GM13976 (cell line): ENCODE measurements at regions not wholly inside any gene's neighbourhood (a gene's known extent, or its start where the extent isn't known, plus 50 kb on each side); places are given as distances from the start of the nearest gene placed in this dataset.

Experiments used
- DNase-seq: peaks from one replicate; pipeline ENCODE4 v3.0.0; 2012; ENCODE audit warnings: low spot score
- in situ Hi-C: fragments of 300-500 bp; cut with MboI; formaldehyde crosslinking; loops from one replicate; pipeline ENCODE4 v1.12.0; 2022; ENCODE audit warnings: low sequenced_read_pairs, mixed read lengths, inconsistent platforms; ENCODE audit not compliant: unreplicated experiment
- TF ChIP-seq, protein P1 (sequence below): IDR thresholded peaks from 2 replicates; pipeline ENCODE4 v1.5.1; 2012; ENCODE audit warnings: borderline replicate concordance, mild to moderate bottlenecking; ENCODE audit not compliant: insufficient read depth; ENCODE audit errors: extremely low read depth, missing control alignments, control extremely low read depth

DNA sequence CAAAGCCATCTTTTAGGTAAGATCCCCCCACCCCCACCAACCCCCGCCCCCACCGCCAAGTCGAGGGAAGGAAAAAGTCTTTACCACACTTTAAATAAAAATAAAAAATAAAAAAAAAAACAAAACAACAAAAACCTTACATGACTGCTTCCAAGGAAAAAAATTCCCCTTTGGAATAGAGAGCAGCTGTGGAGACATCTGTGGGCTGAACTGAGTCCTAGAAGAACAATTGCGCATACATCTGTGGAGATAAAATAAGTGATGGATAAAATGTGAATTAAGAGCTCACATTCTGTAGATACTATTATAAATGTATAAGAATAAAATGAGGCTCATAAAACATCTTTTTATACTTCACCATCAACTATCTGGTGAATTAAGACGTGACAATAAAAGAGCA is 601.7 kb upstream of the AGTR1 start:
- in situ Hi-C loops: no loop called here
- TF ChIP-seq, protein P1, sequence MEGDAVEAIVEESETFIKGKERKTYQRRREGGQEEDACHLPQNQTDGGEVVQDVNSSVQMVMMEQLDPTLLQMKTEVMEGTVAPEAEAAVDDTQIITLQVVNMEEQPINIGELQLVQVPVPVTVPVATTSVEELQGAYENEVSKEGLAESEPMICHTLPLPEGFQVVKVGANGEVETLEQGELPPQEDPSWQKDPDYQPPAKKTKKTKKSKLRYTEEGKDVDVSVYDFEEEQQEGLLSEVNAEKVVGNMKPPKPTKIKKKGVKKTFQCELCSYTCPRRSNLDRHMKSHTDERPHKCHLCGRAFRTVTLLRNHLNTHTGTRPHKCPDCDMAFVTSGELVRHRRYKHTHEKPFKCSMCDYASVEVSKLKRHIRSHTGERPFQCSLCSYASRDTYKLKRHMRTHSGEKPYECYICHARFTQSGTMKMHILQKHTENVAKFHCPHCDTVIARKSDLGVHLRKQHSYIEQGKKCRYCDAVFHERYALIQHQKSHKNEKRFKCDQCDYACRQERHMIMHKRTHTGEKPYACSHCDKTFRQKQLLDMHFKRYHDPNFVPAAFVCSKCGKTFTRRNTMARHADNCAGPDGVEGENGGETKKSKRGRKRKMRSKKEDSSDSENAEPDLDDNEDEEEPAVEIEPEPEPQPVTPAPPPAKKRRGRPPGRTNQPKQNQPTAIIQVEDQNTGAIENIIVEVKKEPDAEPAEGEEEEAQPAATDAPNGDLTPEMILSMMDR: no peak
- DNase-seq: no peak

DNA sequence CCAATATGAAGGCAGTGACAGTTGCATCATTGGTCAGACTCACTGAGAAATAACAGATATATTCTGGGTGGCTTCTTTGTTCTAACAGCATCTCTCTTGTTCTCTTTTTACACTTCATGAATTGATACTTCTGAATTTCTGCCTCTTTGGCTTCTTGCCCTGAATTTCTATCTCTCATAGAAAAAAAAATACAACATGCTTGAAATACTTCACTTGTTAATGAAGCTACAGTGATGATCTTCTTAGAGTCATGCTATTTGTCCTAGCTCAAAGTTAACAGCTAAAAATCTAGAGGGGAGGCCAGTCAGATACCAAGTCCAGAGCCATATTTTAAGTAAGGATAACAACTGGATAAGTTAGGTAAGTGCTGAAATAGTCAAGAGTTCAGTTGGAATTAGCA is 597.2 kb upstream of the AGTR1 start:
- TF ChIP-seq, protein P1: no peak
- in situ Hi-C loops: no loop called here
- DNase-seq: no peak

DNA sequence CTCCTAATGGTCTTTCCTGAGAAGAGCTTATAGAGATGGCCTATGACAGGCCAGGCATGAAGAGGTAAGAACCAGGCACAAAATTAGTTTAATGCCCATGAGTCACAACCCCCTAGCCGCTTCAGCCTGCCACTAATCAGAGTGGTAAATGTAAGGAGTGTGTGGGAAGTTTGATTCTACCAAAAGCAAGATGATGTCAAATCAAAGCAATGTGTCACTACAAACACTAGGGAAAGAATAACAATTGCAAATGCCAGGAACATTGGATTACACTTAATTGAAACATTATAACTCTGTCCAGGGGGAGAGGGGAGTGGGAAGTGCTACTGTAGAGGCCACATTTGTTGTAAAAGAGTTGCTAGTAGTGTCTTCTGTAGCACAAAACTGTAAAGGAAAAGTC is 596.6 kb upstream of the AGTR1 start:
- TF ChIP-seq, protein P1: no peak
- in situ Hi-C loops: no loop called here
- no peak for DNase-seq

DNA sequence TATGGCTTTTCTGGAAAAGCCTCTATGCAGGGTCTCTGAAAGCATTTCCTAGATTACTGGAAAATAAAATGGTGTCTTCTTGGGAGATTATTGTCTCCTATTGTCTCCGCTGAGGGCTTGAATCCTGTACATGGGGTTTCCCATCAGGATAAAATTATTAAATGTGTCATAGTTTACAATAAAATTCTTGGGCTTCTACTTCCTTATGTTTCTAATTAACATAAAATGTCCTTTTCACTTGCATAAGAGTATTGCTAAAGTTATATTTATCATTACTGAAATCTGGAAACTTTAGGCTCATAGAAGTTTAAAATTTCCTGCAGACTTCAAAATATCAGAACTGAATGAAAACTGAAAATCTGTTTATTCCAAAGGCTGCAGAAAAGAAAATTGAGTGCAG is 595.5 kb upstream of the AGTR1 start:
- TF ChIP-seq, protein P1: no peak
- DNase-seq: no peak
- in situ Hi-C loops: no loop called here

DNA sequence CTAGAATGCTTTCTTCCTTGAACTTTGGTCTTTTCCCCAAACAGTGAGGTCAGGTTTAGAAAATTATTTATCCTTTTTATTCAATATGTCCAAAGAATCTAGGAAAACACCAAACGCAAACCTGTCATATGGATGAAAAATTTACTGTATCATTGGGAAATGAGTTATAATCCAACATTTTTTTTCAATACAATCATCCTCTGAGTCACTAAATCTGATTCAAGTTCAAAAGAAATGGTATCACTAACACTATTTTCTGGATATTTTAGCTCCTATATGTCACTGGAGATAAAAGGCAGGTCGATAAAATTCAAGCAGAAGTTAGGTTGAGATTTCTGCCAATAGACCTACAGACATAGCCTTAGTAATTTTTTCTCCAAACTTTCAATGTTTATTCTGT is 591.6 kb upstream of the AGTR1 start:
- no peak for DNase-seq

DNA sequence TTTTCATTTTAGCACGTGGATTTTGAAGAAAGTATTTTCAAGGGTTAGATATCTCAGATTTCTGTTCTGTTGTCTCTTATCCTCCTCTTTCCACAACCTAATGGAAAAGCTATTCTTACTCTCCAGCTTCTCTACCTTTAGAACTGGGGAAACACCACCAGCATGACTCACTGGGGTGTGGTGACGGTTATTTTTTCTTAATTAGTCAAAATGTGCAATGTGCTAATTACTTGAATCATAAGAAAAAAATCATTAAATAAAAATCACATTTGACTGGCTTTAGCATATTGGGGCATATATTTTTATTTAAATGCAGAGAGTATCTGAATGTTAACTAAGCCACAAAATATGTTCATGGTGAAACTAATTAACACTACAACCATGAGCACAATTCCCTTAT is 570.7 kb upstream of the AGTR1 start:
- DNase-seq: no peak
- in situ Hi-C loops: no loop called here
- TF ChIP-seq, protein P1: no peak

More for the DNA sequence above, 591.6 kb upstream of the AGTR1 start:
- TF ChIP-seq, protein P1: no peak
- in situ Hi-C loops: no loop called here

DNA sequence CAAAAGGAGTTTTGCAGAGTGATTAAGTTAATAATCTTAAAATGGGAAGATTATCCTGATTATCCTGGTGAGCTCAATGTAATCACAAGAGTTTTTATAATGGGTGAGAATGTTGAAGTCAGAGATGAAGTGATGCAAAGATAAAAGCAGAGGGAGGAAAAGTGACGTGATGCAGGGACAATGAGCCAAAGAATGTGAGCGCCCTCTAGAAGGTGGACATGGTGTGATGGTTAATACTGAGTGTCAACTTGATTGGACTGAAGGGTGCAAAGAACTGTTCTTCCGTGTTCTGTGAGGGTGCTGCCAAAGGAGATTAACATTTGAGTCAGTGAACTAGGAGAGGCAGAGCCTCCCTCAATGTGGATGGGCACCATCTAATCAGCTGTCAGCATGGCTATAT is 569.6 kb upstream of the AGTR1 start:
- TF ChIP-seq, protein P1: no peak
- DNase-seq: no peak
- in situ Hi-C loops: no loop called here
